H1 (cell line): ENCODE measurements at regions not wholly inside any gene's neighbourhood (a gene's known extent, or its start where the extent isn't known, plus 50 kb on each side); places are given as distances from the start of the nearest gene placed in this dataset.

Experiments used
- CBX8 ChIP-seq: fragments of 300-800, 300-1000 bp; sonication (generic); IDR thresholded peaks from 2 replicates; pipeline ENCODE4 v1.7.1; 2016; ENCODE audit warnings: low read depth, low read length, borderline replicate concordance
- CHD1 ChIP-seq: IDR thresholded peaks from 2 replicates; pipeline ENCODE4 v1.6.1; 2012; ENCODE audit warnings: low read depth, low read length, improper control_type of control experiment
- JUN ChIP-seq: IDR thresholded peaks from 2 replicates; pipeline ENCODE4 v1.6.1; 2011; ENCODE audit warnings: low read depth, mild to moderate bottlenecking, improper control_type of control experiment, low read length
- KDM1A ChIP-seq: fragments of 200-600, 300-600 bp; sonication (generic); IDR thresholded peaks from 2 replicates; pipeline ENCODE4 v1.7.1; 2016; ENCODE audit warnings: mild to moderate bottlenecking, low read length, borderline replicate concordance
- NANOG ChIP-seq: IDR thresholded peaks from 2 replicates; pipeline ENCODE4 v1.6.1; 2011; ENCODE audit warnings: low read length, low read depth, mild to moderate bottlenecking, inconsistent platforms; ENCODE audit not compliant: insufficient read depth, poor library complexity, severe bottlenecking
- RBBP5 ChIP-seq: IDR thresholded peaks from 2 replicates; pipeline ENCODE4 v1.7.1; 2012; ENCODE audit warnings: low read depth, mild to moderate bottlenecking, inconsistent platforms, low read length, moderate library complexity, borderline replicate concordance
- SIRT6 ChIP-seq: IDR thresholded peaks from one replicate; pipeline ENCODE4 v1.7.1; 2012; ENCODE audit warnings: low read length, inconsistent platforms
- SIX5 ChIP-seq: IDR thresholded peaks from 2 replicates; pipeline ENCODE4 v1.6.1; 2011; ENCODE audit warnings: mild to moderate bottlenecking, low read depth, low read length
- SP4 ChIP-seq: IDR thresholded peaks from 2 replicates; pipeline ENCODE4 v1.6.1; 2012; ENCODE audit warnings: low read length, inconsistent platforms
- TF ChIP-seq, protein P1 (sequence below): fragments of 300-600 bp; sonication (generic); IDR thresholded peaks from 2 replicates; pipeline ENCODE4 v1.7.1; 2012; ENCODE audit warnings: low read length, moderate library complexity, mild to moderate bottlenecking, inconsistent platforms; ENCODE audit not compliant: insufficient replicate concordance
- TF ChIP-seq, protein P2 (sequence below): IDR thresholded peaks from 2 replicates; pipeline ENCODE4 v1.6.1; 2012; ENCODE audit warnings: inconsistent platforms

DNA sequence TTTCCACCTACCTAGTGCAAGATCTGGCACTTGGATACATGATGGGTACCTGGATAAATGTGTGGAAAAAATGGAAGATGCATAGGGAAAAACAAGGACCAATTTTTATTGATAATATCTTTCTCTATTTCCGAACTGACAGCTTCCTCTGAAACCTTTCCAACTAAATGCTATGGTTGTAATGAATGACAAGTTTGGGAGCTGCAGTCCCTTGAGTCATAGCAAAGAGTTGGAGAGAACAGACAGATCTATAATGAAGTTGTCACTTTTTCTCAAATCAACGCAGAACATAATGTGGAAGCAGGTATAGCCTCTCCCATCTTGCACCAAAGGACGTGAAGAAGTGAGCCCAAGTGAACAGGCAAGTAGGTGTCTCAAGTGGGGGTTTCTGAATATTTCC, 296.5 kb upstream of the KAZN start (continued):
- TF ChIP-seq, protein P1, sequence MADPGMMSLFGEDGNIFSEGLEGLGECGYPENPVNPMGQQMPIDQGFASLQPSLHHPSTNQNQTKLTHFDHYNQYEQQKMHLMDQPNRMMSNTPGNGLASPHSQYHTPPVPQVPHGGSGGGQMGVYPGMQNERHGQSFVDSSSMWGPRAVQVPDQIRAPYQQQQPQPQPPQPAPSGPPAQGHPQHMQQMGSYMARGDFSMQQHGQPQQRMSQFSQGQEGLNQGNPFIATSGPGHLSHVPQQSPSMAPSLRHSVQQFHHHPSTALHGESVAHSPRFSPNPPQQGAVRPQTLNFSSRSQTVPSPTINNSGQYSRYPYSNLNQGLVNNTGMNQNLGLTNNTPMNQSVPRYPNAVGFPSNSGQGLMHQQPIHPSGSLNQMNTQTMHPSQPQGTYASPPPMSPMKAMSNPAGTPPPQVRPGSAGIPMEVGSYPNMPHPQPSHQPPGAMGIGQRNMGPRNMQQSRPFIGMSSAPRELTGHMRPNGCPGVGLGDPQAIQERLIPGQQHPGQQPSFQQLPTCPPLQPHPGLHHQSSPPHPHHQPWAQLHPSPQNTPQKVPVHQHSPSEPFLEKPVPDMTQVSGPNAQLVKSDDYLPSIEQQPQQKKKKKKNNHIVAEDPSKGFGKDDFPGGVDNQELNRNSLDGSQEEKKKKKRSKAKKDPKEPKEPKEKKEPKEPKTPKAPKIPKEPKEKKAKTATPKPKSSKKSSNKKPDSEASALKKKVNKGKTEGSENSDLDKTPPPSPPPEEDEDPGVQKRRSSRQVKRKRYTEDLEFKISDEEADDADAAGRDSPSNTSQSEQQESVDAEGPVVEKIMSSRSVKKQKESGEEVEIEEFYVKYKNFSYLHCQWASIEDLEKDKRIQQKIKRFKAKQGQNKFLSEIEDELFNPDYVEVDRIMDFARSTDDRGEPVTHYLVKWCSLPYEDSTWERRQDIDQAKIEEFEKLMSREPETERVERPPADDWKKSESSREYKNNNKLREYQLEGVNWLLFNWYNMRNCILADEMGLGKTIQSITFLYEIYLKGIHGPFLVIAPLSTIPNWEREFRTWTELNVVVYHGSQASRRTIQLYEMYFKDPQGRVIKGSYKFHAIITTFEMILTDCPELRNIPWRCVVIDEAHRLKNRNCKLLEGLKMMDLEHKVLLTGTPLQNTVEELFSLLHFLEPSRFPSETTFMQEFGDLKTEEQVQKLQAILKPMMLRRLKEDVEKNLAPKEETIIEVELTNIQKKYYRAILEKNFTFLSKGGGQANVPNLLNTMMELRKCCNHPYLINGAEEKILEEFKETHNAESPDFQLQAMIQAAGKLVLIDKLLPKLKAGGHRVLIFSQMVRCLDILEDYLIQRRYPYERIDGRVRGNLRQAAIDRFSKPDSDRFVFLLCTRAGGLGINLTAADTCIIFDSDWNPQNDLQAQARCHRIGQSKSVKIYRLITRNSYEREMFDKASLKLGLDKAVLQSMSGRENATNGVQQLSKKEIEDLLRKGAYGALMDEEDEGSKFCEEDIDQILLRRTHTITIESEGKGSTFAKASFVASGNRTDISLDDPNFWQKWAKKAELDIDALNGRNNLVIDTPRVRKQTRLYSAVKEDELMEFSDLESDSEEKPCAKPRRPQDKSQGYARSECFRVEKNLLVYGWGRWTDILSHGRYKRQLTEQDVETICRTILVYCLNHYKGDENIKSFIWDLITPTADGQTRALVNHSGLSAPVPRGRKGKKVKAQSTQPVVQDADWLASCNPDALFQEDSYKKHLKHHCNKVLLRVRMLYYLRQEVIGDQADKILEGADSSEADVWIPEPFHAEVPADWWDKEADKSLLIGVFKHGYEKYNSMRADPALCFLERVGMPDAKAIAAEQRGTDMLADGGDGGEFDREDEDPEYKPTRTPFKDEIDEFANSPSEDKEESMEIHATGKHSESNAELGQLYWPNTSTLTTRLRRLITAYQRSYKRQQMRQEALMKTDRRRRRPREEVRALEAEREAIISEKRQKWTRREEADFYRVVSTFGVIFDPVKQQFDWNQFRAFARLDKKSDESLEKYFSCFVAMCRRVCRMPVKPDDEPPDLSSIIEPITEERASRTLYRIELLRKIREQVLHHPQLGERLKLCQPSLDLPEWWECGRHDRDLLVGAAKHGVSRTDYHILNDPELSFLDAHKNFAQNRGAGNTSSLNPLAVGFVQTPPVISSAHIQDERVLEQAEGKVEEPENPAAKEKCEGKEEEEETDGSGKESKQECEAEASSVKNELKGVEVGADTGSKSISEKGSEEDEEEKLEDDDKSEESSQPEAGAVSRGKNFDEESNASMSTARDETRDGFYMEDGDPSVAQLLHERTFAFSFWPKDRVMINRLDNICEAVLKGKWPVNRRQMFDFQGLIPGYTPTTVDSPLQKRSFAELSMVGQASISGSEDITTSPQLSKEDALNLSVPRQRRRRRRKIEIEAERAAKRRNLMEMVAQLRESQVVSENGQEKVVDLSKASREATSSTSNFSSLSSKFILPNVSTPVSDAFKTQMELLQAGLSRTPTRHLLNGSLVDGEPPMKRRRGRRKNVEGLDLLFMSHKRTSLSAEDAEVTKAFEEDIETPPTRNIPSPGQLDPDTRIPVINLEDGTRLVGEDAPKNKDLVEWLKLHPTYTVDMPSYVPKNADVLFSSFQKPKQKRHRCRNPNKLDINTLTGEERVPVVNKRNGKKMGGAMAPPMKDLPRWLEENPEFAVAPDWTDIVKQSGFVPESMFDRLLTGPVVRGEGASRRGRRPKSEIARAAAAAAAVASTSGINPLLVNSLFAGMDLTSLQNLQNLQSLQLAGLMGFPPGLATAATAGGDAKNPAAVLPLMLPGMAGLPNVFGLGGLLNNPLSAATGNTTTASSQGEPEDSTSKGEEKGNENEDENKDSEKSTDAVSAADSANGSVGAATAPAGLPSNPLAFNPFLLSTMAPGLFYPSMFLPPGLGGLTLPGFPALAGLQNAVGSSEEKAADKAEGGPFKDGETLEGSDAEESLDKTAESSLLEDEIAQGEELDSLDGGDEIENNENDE, result no peak
- TF ChIP-seq CBX8 (no peak), SIX5 (no peak), NANOG (no peak), RBBP5 (no peak), KDM1A (no peak), CHD1 (no peak), SIRT6 (no peak), SP4 (no peak), JUN (no peak)
- TF ChIP-seq, protein P2, sequence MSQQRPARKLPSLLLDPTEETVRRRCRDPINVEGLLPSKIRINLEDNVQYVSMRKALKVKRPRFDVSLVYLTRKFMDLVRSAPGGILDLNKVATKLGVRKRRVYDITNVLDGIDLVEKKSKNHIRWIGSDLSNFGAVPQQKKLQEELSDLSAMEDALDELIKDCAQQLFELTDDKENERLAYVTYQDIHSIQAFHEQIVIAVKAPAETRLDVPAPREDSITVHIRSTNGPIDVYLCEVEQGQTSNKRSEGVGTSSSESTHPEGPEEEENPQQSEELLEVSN, result no peak
